ENCODE measurements at regions not wholly inside any gene's neighbourhood (a gene's known extent, or its start where the extent isn't known, plus 50 kb on each side); places are given as distances from the start of the nearest gene placed in this dataset.
A peak's percentile ranks its signal among the peaks of the same experiment; 100 is the strongest.
"Not testable (repeated sequence)": the region's sequence is repeated elsewhere in the genome, so short reads cannot be mapped to it uniquely, and the experiment has no call there.

DNA sequence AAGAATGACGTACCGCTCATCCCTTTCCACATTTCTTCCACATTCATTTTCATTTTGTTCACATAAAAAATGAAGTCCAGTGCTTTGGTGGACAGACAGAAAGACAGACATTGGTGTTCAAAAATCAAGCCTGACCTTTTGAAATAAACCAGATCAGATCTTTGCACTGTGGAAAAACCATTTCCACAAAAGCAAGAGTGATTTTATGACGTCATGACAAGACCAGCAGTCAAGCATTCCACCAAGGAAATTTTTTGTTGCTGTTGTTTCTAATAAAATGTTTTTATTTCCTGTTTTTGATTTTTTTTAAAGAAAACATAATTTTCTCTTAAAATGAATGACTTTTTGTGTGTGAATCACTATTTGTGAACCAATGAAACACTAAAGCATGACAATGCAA, 350.0 kb downstream of the KCNJ2 start:
- Histone ChIP-seq H3K27me3 (peaks cover 0 to 4% of the 10 kb centered on the region in 2 donors), H3K4me1 (peaks cover 0 to 8% (median 0%) of the 10 kb centered on the region in 4 donors), H3K36me3 (no peaks in the 10 kb centered on the region), H3K9me3 (no peaks in the 10 kb centered on the region), H3K4me3 (no peak overlapping the region), H3K27ac (no peak overlapping the region)
- DNase-seq (no peak), ATAC-seq (no peak)
- 75% methylated on average over 3 of the region's 3 CpGs for WGBS (ENCODE audit: insufficient coverage, low coverage, low lambda C conversion rate, missing lambda C conversion rate)
- TF ChIP-seq, protein P1, sequence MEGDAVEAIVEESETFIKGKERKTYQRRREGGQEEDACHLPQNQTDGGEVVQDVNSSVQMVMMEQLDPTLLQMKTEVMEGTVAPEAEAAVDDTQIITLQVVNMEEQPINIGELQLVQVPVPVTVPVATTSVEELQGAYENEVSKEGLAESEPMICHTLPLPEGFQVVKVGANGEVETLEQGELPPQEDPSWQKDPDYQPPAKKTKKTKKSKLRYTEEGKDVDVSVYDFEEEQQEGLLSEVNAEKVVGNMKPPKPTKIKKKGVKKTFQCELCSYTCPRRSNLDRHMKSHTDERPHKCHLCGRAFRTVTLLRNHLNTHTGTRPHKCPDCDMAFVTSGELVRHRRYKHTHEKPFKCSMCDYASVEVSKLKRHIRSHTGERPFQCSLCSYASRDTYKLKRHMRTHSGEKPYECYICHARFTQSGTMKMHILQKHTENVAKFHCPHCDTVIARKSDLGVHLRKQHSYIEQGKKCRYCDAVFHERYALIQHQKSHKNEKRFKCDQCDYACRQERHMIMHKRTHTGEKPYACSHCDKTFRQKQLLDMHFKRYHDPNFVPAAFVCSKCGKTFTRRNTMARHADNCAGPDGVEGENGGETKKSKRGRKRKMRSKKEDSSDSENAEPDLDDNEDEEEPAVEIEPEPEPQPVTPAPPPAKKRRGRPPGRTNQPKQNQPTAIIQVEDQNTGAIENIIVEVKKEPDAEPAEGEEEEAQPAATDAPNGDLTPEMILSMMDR (IDR thresholded peaks at IDR 0.05): no peak
- TF ChIP-seq POLR2A (IDR thresholded peaks at IDR 0.05): no peak
- intact Hi-C loops (cut with DNase I): no loop called here

DNA sequence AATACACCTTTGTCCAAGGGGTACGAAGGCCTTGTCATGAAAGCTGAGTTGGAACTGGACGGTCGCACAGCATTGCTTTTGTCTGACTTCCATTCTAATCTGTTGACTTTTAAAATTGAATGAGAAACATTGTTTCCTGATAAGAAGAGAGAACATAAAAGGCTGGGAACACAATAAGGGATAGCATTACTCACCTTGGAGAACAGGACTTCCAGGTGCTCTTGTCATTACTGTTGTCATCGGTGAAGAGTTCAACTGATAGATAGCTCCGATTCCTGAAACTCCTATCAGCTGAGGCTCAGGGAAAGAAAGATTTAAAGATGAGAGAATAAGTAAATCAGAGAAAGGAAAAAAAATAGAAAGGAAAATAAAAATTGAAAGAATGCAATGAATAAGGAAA, 351.1 kb downstream of the KCNJ2 start:
- no peaks in the 10 kb centered on the region for H3K36me3 ChIP-seq
- TF ChIP-seq POLR2A (IDR thresholded peaks at IDR 0.05): no peak
- TF ChIP-seq, protein P1 (IDR thresholded peaks at IDR 0.05): no peak
- H3K9me3 ChIP-seq: no peaks in the 10 kb centered on the region
- H3K27me3 ChIP-seq: peaks cover 0 to 4% of the 10 kb centered on the region in 2 donors
- ATAC-seq: no peak
- no peak overlapping the region for H3K4me3 ChIP-seq
- no peak for DNase-seq
- peaks cover 0 to 8% (median 0%) of the 10 kb centered on the region in 4 donors for H3K4me1 ChIP-seq
- 60% methylated on average over 5 of the region's 5 CpGs for WGBS (ENCODE audit: insufficient coverage, low coverage, low lambda C conversion rate, missing lambda C conversion rate)
- no peak overlapping the region for H3K27ac ChIP-seq
- intact Hi-C loops (cut with DNase I): no loop called here

DNA sequence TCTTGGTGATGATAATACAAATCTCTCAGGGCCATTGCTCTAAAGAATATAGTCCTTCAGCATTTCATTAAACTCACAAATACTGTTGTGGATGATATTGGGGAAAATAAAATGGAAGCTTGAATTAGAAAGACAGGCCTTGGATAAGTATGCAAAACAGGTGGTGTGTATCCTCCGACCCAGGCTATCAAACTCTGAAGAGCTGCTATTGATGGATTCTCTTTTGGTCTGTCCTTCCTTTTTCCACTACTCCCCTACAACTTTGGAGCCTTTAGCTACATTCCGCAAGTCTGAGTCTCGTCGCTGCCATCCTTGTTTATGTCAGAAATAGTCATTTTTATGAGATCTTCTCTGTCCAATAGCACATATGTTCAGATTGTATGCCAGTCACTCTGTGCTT, 351.6 kb downstream of the KCNJ2 start:
- H3K36me3 ChIP-seq: no peaks in the 10 kb centered on the region
- no peak overlapping the region for H3K27ac ChIP-seq
- H3K4me3 ChIP-seq: no peak overlapping the region
- DNase-seq: no peak
- 50% methylated on average over 4 of the region's 4 CpGs for WGBS (ENCODE audit: insufficient coverage, low coverage, low lambda C conversion rate, missing lambda C conversion rate)
- no peak for ATAC-seq
- intact Hi-C loops (cut with DNase I): no loop called here
- peaks cover 0 to 4% of the 10 kb centered on the region in 2 donors for H3K27me3 ChIP-seq
- peaks cover 0 to 8% (median 0%) of the 10 kb centered on the region in 4 donors for H3K4me1 ChIP-seq
- no peaks in the 10 kb centered on the region for H3K9me3 ChIP-seq
- TF ChIP-seq POLR2A (IDR thresholded peaks at IDR 0.05): no peak
- TF ChIP-seq, protein P1 (IDR thresholded peaks at IDR 0.05): no peak

DNA sequence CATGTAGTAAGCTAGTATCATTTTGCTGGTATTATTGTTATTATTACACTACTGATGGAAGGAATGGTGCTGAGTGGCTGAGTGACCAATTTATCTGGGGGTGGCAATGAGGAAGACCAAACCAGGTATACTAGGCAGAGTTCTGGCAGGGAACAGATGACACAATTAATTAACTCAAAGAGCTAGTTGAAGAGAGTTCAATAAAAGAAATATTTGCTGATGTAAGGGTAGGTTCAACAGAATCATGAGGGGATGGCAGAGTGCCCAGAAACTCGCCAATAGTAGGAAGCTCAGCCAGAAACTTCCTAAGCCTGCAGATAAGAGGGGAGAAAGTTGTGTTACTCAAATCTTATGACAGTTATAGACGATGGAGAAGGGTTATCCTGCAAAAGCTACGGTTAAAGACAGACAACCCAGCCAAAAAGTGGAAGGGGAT, 352.5 kb downstream of the KCNJ2 start:
- H3K27ac ChIP-seq: no peak overlapping the region
- ATAC-seq: peak; percentile 59 to 86 (median 74)
- TF ChIP-seq, protein P1 (IDR thresholded peaks at IDR 0.05): no peak
- no peak for TF ChIP-seq POLR2A (IDR thresholded peaks at IDR 0.05)
- peaks cover 0 to 8% (median 0%) of the 10 kb centered on the region in 4 donors for H3K4me1 ChIP-seq
- peak; percentile 57 to 67 (median 57) for DNase-seq
- H3K27me3 ChIP-seq: peaks cover 0 to 4% of the 10 kb centered on the region in 2 donors
- no peaks in the 10 kb centered on the region for H3K36me3 ChIP-seq
- no peak overlapping the region for H3K4me3 ChIP-seq
- 4% methylated on average over 3 of the region's 3 CpGs for WGBS (ENCODE audit: insufficient coverage, low coverage, low lambda C conversion rate, missing lambda C conversion rate)
- intact Hi-C loops (cut with DNase I): no loop called here
- no peaks in the 10 kb centered on the region for H3K9me3 ChIP-seq

DNA sequence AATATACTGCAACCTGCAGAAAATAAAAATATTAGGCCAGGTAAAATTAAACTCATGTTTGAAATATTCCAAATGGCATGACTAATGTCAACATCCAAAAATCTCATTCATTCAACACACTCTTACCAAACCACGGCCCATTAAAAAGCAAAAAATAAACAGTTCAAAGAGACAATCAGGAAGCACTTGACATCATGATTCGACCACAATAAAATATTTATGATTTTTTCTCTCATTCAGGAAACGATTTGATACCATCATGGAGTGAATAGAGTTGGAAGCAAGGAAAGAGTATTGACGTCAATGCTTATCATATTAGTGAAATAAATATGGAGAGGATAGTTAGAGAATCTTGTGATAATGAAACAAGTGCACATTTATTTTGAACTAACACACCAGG, 354.1 kb downstream of the KCNJ2 start:
- intact Hi-C loops (cut with DNase I): no loop called here
- H3K27me3 ChIP-seq: peaks cover 0 to 4% of the 10 kb centered on the region in 2 donors
- no peaks in the 10 kb centered on the region for H3K9me3 ChIP-seq
- no peak overlapping the region for H3K4me3 ChIP-seq
- no peak overlapping the region for H3K27ac ChIP-seq
- no peak for TF ChIP-seq POLR2A (IDR thresholded peaks at IDR 0.05)
- TF ChIP-seq, protein P1 (IDR thresholded peaks at IDR 0.05): no peak
- H3K4me1 ChIP-seq: peaks cover 0 to 8% (median 0%) of the 10 kb centered on the region in 4 donors
- ATAC-seq: no peak
- H3K36me3 ChIP-seq: no peaks in the 10 kb centered on the region
- no peak for DNase-seq
- 30% methylated on average over 4 of the region's 4 CpGs for WGBS (ENCODE audit: insufficient coverage, low coverage, low lambda C conversion rate, missing lambda C conversion rate)

DNA sequence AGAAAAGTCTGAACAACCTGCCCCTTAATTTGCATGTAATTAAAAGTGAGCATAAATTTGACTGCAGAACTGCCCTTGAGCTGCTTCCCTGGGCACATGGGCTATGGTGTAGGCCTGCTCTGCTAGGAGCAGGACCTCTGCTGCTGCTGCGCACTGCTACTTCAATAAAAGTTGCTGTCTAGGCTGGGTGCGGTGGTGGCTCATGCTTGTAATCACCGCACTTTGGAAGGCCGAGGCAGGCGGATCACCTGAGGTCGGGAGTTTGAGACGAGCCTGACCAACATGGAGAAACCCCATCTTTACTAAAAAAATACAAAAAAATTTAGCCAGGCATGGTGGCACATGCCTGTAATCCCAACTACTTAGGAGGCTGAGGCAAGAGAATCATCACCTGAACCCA, 355.7 kb downstream of the KCNJ2 start:
- H3K4me3 ChIP-seq; H3K9me3 ChIP-seq; H3K36me3 ChIP-seq; ATAC-seq; H3K27me3 ChIP-seq; H3K27ac ChIP-seq; DNase-seq; intact Hi-C loops (cut with DNase I); H3K4me1 ChIP-seq: not testable (repeated sequence)
- WGBS (ENCODE audit: insufficient coverage, low coverage, low lambda C conversion rate, missing lambda C conversion rate): 89% methylated on average over 5 of the region's 7 CpGs
